ENCODE measurements at regions not wholly inside any gene's neighbourhood (a gene's known extent, or its start where the extent isn't known, plus 50 kb on each side); places are given as distances from the start of the nearest gene placed in this dataset.

GRCh38 chr5:2000591-2000990 is 117.9 kb upstream of the IRX4 start:
- Histone ChIP-seq H3K4me1 (no peaks in the 10 kb centered on the region), H3K27ac (no peak overlapping the region), H3K9me3 (no peaks in the 10 kb centered on the region), H3K27me3 (no peaks in the 10 kb centered on the region), H3K36me3 (no peaks in the 10 kb centered on the region), H3K4me3 (no peak overlapping the region)
- DNase-seq: no peak
- intact Hi-C loops (cut with DNase I; ENCODE audit: low total_unique reads): no loop called here
- TF ChIP-seq CTCF (IDR thresholded peaks at IDR 0.05): no peak

- no peak for DNase-seq
- Histone ChIP-seq H3K27ac (no peak overlapping the region), H3K36me3 (no peaks in the 10 kb centered on the region), H3K27me3 (no peaks in the 10 kb centered on the region), H3K9me3 (no peaks in the 10 kb centered on the region), H3K4me1 (no peaks in the 10 kb centered on the region), H3K4me3 (no peak overlapping the region)
- intact Hi-C loops (cut with DNase I; ENCODE audit: low total_unique reads): no loop called here
- TF ChIP-seq CTCF (IDR thresholded peaks at IDR 0.05): no peak
These were observed 117.1 kb upstream of the IRX4 start for GRCh38 chr5:1999794-2000193.

- no peak for DNase-seq
- Histone ChIP-seq H3K27me3 (no peaks in the 10 kb centered on the region), H3K36me3 (no peaks in the 10 kb centered on the region), H3K9me3 (no peaks in the 10 kb centered on the region), H3K27ac (no peak overlapping the region), H3K4me1 (no peaks in the 10 kb centered on the region), H3K4me3 (no peak overlapping the region)
- no peak for TF ChIP-seq CTCF (IDR thresholded peaks at IDR 0.05)
- intact Hi-C loops (cut with DNase I; ENCODE audit: low total_unique reads): no loop called here
These were observed 116.1 kb upstream of the IRX4 start for GRCh38 chr5:1998716-1999317.

- Histone ChIP-seq H3K27ac (no peak overlapping the region), H3K36me3 (no peaks in the 10 kb centered on the region), H3K4me1 (no peaks in the 10 kb centered on the region), H3K9me3 (no peaks in the 10 kb centered on the region), H3K4me3 (no peak overlapping the region), H3K27me3 (no peaks in the 10 kb centered on the region)
- no peak for TF ChIP-seq CTCF (IDR thresholded peaks at IDR 0.05)
- intact Hi-C loops (cut with DNase I; ENCODE audit: low total_unique reads): no loop called here
- DNase-seq: no peak
These were observed 115.6 kb upstream of the IRX4 start for GRCh38 chr5:1998348-1998669.

GRCh38 chr5:1997640-1998347 is 115.1 kb upstream of the IRX4 start:
- no peak for DNase-seq
- Histone ChIP-seq H3K4me3 (no peak overlapping the region), H3K4me1 (no peaks in the 10 kb centered on the region), H3K27ac (no peak overlapping the region), H3K27me3 (no peaks in the 10 kb centered on the region), H3K9me3 (no peaks in the 10 kb centered on the region), H3K36me3 (no peaks in the 10 kb centered on the region)
- TF ChIP-seq CTCF (IDR thresholded peaks at IDR 0.05): no peak
- intact Hi-C loops (cut with DNase I; ENCODE audit: low total_unique reads): no loop called here

Data from tibial artery (tissue), 4 donors.